Umbilical cord (tissue), 1 donor: ENCODE measurements at regions not wholly inside any gene's neighbourhood (a gene's known extent, or its start where the extent isn't known, plus 50 kb on each side); places are given as distances from the start of the nearest gene placed in this dataset.
A peak's percentile ranks its signal among the peaks of the same experiment; 100 is the strongest.
"Not testable (repeated sequence)": the region's sequence is repeated elsewhere in the genome, so short reads cannot be mapped to it uniquely, and the experiment has no call there.

ENCODE experiments used
- DNase-seq: peaks from one replicate; pipeline ENCODE4 v3.0.0-alpha.2; 2015; ENCODE audit warnings: low spot score

DNA sequence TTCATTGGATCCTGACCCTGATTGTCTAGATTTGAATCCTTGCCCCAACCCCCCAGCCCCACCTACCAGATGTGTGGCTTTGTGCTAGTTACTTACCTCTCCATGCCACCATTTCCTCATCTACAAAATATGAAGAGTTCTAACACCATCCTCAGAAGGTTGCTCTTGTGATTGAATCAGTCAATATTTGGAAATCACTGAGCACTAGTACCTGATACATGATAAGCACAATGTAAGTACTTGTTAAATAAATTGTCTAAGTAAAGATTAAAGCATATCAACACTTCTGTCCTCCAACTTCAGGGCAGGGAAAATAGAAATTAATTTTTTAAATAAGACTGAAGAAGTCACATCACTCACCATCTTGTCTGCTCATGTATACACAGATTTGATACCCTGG lies 249.6 kb upstream of the KLF3 start:
- DNase-seq: no peak

GRCh38 chr4:38415682-38416081 lies 248.3 kb upstream of the KLF3 start:
- DNase-seq: no peak

GRCh38 chr4:38416450-38417014 lies 247.5 kb upstream of the KLF3 start:
- no peak for DNase-seq

DNA sequence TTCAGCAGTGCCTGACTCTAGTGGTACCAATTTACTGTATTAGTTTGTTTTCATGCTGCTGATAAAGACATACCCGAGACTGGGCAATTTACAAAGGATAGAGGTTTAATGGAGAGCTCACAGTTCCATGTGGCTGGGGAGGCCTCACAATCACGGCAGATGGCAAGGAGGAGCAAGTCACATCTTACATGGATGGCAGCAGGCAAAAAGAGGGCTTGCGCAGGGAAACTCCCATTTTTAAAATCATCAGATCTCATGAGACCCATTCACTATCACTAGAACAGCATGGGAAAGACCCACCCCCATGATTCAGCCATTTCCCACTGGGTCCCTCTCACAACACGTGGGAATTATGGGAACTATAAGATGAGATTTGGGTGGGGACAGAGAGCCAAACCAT lies 243.7 kb upstream of the KLF3 start:
- DNase-seq: not testable (repeated sequence)

- no peak for DNase-seq
Measured at GRCh38 chr4:38422850-38423249, 241.1 kb upstream of the KLF3 start.

- peak; percentile 17 for DNase-seq
Measured at GRCh38 chr4:38424151-38424871, 239.7 kb upstream of the KLF3 start.

- no peak for DNase-seq
Measured at GRCh38 chr4:38426532-38426931, 237.5 kb upstream of the KLF3 start.

DNA sequence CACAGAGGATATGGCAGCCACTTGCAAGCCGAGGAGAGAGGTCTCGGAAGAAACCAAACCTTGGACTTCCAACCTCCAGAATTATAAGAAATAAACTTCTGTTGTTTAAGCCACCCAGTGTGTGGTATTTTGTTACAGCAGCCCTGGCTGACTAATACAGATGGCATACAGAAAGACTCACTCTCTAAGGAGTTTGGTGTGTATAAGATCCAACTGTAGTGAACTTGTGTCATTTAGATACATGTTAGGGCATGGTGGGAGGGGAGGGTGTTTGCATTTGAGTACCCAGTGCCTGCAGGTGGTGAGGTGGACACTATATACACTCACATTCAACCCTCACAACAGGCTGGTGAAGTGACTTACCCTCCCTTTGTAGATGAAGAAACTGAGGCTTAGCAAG lies 233.2 kb upstream of the KLF3 start:
- no peak for DNase-seq

- no peak for DNase-seq
Measured at GRCh38 chr4:38442073-38442788, 221.8 kb upstream of the KLF3 start.

DNA sequence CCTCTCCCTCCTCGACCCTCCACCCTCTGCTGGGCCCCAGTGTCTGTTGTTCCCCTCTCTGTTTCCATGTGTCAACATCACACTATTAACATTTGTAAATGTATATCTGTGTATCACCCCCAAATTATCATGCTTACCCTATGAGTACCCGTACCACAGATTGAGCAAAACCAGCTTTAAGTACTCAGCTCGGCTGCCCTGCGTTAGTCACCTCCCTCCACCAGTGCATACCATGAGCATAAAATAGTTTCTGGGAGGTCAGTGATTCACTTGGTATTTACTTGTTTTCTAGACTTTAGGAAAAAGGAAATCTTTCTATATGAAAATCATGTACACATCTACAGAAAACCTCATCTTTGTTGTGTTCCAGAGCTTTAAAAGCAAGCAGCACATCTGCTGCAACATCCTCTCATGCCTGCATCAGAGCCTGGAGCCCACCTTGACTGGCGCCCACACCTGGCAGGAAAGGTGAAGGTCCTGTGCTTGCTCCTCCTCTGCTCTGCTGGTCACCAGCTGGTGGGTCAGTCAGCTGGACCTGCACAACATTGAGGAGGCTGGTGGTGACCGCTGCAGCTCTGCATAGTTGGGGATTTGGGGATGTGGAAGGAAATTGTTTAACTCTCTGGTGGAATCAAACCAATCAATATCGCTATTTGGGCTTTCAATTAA lies 214.4 kb upstream of the KLF3 start:
- no peak for DNase-seq

DNA sequence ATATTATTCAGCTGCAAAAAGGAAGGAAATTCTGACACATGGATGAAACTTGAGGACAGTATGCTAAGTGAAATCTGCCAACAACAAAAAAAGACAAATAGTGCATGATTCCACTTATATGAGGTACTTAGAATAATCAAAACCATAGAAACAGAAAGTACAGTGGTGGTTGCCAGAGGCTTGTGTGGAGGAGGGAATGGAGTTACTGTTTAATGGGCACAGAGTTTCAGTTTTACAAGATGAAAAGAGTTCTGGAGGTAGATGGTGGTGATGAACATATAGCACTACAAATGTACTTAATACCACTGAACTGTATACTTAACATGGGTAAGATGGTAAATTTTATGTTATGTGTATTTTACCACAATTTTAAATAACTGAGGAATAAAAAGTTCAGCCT lies 212.0 kb upstream of the KLF3 start:
- DNase-seq: no peak

DNA sequence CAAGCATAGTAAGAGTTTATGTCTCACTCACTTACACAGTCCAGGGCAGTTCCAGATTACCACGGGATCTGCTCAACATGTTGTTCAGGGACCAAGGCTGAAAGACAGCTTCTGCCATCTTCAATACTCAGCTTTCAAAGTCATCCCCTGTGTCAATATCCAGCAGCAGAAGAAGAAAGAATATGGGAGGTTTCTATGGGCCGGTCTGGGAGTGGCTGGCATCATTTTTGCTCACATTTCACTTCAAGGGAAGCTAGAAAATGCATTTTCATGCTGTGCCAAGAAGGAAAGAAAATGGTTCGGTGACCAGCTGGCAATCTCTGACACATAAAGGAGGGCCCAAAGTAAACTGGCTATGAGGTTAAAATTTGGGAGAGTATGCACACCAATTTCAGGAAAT lies 211.5 kb upstream of the KLF3 start:
- no peak for DNase-seq

GRCh38 chr4:38453253-38453881 lies 210.6 kb upstream of the KLF3 start:
- DNase-seq: no peak

GRCh38 chr4:38454284-38454683 lies 209.7 kb upstream of the KLF3 start:
- DNase-seq: no peak

GRCh38 chr4:38455092-38455862 lies 208.7 kb upstream of the KLF3 start:
- DNase-seq: no peak

DNA sequence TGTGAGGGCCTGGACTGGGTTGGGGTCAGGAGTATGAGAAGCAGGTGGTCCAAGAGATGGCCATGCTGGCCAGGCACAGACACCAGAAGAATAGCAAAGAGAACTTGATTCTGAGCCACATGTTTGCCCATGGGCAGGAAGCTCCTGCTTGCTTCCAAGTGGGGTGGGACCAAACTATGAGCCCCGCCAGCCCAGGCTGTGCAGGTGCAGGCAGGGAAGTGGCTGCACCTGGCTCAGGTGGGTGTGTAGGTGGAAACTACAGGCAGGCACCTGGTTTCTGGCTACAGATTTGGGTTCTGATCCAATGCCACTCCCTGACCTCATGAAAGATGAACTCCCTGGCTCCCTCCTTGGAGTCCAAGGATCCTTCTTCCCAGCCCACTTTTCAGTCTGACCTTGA lies 207.9 kb upstream of the KLF3 start:
- DNase-seq: no peak

- DNase-seq: no peak
Measured at GRCh38 chr4:38461342-38461741, 202.7 kb upstream of the KLF3 start.

DNA sequence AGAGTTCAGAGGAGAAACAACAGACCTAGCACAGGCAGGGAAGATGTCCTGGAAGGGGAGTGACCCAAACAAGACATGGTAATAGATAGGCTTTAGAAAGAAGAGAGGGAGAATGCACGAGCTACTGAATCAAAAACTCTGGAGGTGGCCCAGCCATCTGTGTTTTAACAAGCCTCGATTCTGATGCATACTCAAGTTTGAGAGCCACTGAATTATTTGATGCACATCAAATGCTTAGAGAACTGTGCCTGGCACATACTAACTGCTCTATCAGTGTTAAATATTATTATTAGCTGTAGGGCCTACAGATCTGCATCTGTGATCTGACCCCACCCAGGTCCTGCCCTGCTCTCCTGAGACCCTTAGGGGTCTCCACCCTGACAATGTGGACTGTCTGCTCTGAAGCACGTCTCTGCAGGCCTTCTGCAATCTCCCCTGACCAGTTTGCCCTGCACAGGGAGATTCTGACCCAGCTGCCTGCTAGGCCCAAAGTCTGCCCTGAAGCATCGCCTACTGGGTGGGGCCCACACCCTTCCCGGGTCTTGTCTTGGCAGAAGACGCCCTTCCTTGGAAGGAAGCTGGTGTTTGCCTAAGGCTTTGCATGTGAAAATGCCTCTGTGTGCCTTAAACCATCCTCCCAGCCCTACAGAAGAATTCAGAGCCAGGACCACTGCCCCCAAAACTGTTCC lies 201.5 kb upstream of the KLF3 start:
- peak; percentile 20 for DNase-seq

GRCh38 chr4:38463268-38463958 lies 200.6 kb upstream of the KLF3 start:
- DNase-seq: no peak

DNA sequence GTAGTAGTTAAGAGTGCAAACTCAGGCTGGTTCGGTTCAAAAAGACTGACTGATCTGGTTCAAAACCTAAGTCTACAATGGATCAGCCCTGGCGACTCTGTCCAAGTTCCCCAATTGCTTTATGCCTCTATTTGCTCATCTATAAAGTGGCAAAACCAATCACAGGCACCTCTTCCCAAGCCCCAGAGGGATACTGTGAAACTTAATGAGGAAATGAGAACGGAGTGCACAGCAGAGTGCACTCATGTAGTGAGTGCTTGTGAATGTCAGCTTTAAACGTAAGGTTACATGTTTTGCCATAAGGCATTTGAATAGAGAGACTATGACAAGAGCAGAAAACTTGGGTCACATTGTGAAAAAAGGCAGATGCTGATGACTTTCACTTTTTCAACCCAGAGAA lies 199.7 kb upstream of the KLF3 start:
- no peak for DNase-seq
